Chondrocyte (in vitro differentiated cells): ENCODE measurements at regions not wholly inside any gene's neighbourhood (a gene's known extent, or its start where the extent isn't known, plus 50 kb on each side); places are given as distances from the start of the nearest gene placed in this dataset.
"Not testable (repeated sequence)": the region's sequence is repeated elsewhere in the genome, so short reads cannot be mapped to it uniquely, and the experiment has no call there.

Experiments used
- DNase-seq: peaks from one replicate; pipeline ENCODE4 v3.0.0; 2021; ENCODE audit warnings: mixed read lengths, low spot score
- H3K27ac Mint-ChIP-seq: one replicate; pipeline ENCODE4 v1.8.0; 2021; ENCODE audit warnings: mild to moderate bottlenecking, moderate library complexity, mixed read lengths; ENCODE audit not compliant: unreplicated experiment
- H3K27me3 Mint-ChIP-seq: 2 replicates; pipeline ENCODE4 v1.8.0; 2021; ENCODE audit warnings: low read depth, mixed read lengths
- H3K36me3 Mint-ChIP-seq: 2 replicates; pipeline ENCODE4 v1.8.0; 2021; ENCODE audit warnings: low read depth, mixed read lengths
- H3K4me1 Mint-ChIP-seq: 2 replicates; pipeline ENCODE4 v1.8.0; 2021; ENCODE audit warnings: low read depth, mild to moderate bottlenecking, mixed read lengths
- H3K4me3 Mint-ChIP-seq: one replicate; pipeline ENCODE4 v1.8.0; 2021; ENCODE audit warnings: mild to moderate bottlenecking, moderate library complexity, mixed read lengths; ENCODE audit not compliant: unreplicated experiment
- H3K9me3 Mint-ChIP-seq: 2 replicates; pipeline ENCODE4 v1.8.0; 2021; ENCODE audit warnings: low read depth, mixed read lengths
- CTCF ChIP-seq: fragments of 200-600 bp; sonication (generic); IDR thresholded peaks from 2 replicates; pipeline ENCODE4 v1.5.0; 2021; ENCODE audit warnings: antibody characterized with exemption, mild to moderate bottlenecking, moderate library complexity

- Mint-ChIP-seq H3K9me3 (no peaks in the 10 kb centered on the region), H3K4me3 (no peak overlapping the region), H3K27ac (no peak overlapping the region), H3K4me1 (no peaks in the 10 kb centered on the region), H3K27me3 (no peaks in the 10 kb centered on the region), H3K36me3 (no peaks in the 10 kb centered on the region)
- no peak for TF ChIP-seq CTCF
- DNase-seq, result no peak
These were observed 771.6 kb downstream of the DIPK2A start for GRCh38 chr3:144743225-144743668.

- no peak for TF ChIP-seq CTCF
- Mint-ChIP-seq H3K4me3 (no peak overlapping the region), H3K9me3 (no peaks in the 10 kb centered on the region), H3K27me3 (no peaks in the 10 kb centered on the region), H3K4me1 (no peaks in the 10 kb centered on the region), H3K36me3 (no peaks in the 10 kb centered on the region), H3K27ac (no peak overlapping the region)
- DNase-seq, result no peak
These were observed 772.9 kb downstream of the DIPK2A start for GRCh38 chr3:144744473-144744872.

GRCh38 chr3:144746631-144747030 is 775.0 kb downstream of the DIPK2A start:
- no peaks in the 10 kb centered on the region for H3K36me3 Mint-ChIP-seq
- no peaks in the 10 kb centered on the region for H3K27me3 Mint-ChIP-seq
- H3K9me3 Mint-ChIP-seq, result no peaks in the 10 kb centered on the region
- H3K27ac Mint-ChIP-seq, result no peak overlapping the region
- H3K4me1 Mint-ChIP-seq, result no peaks in the 10 kb centered on the region
- no peak for TF ChIP-seq CTCF
- DNase-seq, result no peak
- H3K4me3 Mint-ChIP-seq, result no peak overlapping the region

- H3K27ac Mint-ChIP-seq, H3K27me3 Mint-ChIP-seq, H3K4me3 Mint-ChIP-seq, H3K9me3 Mint-ChIP-seq, H3K36me3 Mint-ChIP-seq, H3K4me1 Mint-ChIP-seq: not testable (repeated sequence)
- DNase-seq, result peak; percentile 89
These were observed 778.1 kb downstream of the DIPK2A start for GRCh38 chr3:144749536-144750253.

GRCh38 chr3:144754076-144754783 is 782.6 kb downstream of the DIPK2A start:
- Mint-ChIP-seq H3K4me3 (no peak overlapping the region), H3K9me3 (no peaks in the 10 kb centered on the region), H3K27ac (no peak overlapping the region), H3K36me3 (no peaks in the 10 kb centered on the region), H3K27me3 (no peaks in the 10 kb centered on the region), H3K4me1 (no peaks in the 10 kb centered on the region)
- no peak for TF ChIP-seq CTCF
- DNase-seq, result no peak
